AG08396 (cell line): ENCODE measurements at regions not wholly inside any gene's neighbourhood (a gene's known extent, or its start where the extent isn't known, plus 50 kb on each side); places are given as distances from the start of the nearest gene placed in this dataset.
"Not testable (repeated sequence)": the region's sequence is repeated elsewhere in the genome, so short reads cannot be mapped to it uniquely, and the experiment has no call there.

Source experiments
- DNase-seq: peaks from one replicate; pipeline ENCODE4 v3.0.0; 2012; ENCODE audit warnings: low spot score, mixed read lengths

DNA sequence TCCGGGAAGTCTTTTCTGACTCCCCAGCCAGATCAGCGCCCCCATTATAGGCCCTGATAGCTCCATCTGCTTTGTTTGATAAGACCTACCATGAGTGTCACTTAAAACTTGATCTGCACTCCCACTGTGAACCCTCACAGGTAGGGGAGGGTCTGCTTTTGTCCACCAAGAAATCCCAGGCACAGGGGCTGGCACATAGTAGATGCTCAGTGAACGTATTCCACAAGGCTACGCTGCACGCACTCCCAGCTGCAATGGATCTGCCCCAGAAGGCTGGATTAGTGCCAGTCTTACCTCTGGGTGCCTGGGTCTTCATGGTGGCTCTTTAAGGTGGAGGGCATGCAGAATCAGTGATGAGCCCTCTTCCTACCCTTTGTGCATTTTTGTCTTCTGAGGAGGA lies 447.1 kb downstream of the PTPRU start:
- DNase-seq = no peak

DNA sequence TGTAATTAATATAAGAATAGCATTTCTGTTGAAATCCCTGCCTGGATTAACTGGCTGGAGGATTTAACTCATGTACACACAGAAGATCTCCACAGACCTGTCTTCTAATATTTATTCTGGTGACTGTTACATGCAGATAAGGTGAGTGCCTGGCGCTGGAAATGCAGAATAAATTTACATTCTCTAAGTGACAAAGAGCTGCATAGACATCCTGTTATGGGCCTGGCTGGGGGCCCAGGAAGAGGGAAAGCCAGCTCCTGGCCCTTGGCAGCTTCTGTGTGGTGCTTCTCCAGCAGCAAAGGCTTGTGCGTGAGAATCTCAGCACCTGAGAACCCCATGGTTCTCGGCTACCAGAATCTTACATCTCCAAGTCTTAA lies 446.6 kb downstream of the PTPRU start:
- no peak for DNase-seq

DNA sequence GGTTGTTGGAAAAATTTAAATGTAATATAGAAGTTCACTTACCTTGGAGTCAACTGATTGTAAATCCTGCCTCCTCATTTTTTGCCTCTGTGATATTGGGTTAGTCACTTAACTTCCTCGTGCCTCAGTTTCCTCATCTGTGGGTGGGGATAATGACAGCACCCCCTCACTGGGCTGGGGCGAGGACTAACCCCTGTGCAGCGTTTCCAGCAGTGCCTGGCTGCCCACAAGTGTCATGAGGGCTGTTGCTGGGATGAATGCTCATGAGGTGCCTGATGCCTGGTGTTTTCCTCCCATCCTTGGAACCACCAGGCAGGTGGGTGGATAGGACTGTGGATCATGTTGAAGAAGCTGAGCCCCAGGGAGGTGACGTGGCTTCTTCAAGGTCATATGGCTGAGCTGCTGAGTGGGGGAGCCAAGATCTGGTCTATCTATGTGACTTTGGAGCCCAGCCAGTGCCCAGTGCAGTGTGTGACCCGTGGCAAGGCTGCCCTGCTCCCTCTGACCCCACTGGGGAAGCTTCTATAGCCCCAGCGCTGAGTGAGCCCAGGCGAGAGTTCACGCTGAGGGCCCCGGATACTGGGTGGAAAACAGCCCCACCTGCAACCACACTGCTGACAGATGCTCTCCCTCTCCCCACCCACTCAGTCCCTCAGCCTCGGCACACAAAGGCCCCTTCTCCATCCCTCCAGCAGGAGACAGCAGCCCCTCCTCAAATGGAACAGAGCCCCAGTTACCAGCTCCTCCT lies 446.0 kb downstream of the PTPRU start:
- DNase-seq = no peak

DNA sequence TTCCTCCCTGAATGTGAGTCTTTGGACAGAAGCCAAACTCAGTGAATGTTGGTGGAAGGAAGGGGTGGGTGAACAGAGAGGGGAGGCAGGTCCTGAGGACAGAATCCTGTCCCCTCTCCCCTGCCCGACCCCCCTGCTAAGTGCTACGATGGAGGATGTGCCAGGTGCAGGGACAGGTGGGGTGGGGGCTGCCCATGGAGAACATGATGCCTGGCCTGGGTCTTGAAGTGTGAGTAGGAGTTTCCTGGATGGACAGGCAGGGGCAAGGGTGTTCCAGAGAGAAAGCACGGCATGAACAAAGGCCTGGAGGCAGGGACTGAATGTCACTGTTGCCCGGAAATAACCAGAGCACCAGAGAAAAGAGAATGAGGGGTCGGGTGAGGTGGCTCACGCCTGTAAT lies 445.1 kb downstream of the PTPRU start:
- DNase-seq = not testable (repeated sequence)

DNA sequence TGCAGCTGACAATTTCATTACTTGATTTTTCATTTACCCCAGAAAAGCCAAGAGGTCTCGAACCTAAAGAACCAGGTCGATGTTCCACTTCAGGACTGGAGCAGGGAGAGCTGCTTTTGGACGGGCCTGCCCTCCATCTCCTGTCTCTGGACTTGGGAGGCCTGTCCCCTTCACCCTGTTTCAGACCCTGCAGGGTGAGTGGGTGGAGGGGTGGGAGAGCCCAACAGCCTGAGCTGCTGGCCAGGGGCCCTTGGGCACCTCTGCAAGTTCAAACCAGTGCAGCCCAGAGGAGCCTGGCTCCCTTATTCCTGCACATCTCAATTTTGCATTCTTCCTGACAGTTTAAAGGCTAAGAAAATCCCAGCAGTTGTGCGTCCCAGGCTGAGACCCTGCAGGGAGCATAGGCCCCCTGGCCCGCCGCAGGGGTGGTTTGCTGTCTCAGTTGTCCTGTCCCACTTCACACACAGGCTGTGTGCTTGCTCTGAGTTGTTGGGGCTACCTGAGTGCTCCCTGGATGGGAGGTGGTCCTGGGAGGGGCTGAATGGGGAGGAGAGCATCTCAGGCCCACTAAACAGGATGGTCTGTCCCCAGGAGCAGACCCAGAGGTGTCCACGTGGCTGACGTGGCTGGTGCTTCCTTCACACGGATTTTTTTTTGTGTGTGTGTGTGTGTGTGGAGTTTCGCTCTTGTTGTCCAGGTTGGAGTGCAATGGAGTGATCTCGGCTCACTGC lies 443.7 kb downstream of the PTPRU start:
- DNase-seq = no peak

DNA sequence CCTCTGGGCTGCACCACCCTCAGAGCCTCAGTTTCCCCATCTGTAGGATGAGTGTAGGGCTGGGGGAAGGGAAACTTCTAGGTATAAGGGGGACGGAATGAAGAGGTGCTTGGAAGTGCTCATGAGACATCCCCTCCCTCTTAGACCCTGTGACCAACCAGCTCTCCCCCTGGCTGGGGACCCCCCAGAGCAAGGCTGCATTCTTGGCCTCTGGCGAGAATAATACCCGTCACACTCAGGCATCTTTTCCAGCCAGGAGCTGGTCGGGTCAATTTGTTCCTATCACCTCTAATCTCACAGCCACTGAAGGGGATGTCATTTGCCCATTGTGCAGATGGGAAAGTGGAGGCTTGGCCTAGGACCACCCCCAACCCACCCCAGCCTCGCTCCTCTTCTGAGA lies 443.0 kb downstream of the PTPRU start:
- DNase-seq = no peak

DNA sequence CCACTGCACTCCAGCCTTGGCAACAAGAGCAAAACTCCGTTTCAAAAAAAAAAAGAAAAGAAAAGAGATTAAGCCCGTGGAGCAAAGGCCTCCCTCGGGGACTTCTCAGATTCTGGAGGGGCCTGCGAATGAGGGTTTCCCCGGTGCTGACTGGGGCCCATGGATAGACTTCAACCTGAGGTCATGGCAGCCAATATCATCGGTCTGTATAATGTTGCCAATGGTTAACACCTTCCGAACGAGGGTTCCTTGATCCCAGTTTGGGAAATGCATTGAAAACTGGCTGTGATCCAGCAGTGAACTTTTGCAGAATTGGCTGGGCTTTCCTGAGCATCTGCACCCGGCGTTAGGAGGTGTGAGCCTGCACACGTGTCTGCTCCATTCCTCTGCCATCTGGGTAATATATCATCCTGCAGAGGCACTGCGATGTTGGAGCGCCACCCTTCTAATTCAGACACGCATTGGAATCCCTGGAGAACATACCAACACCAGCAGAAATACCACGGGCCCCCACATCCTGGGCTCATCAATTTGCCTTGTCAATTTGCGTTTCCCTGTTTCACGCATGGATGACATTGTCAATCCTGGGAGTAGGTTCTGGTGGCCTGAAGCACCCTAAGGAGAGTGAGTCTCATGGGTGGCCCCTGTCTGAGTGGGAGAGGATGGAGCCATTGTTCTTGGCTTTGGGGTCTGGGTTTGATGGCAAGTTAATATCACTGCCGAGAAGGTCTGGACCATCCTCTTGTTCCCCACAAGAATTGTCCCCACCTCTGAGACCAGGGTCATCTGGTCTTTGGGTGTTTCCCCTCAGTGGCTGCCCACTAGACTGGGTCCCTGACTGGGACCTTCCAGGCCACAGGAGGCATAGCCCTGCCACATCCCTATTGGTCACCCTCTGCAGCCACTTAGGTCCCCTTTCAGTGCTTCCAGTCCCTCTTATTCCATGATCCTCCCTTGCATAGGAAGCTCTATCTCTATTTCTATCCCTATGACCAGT lies 441.0 kb downstream of the PTPRU start:
- DNase-seq = no peak

DNA sequence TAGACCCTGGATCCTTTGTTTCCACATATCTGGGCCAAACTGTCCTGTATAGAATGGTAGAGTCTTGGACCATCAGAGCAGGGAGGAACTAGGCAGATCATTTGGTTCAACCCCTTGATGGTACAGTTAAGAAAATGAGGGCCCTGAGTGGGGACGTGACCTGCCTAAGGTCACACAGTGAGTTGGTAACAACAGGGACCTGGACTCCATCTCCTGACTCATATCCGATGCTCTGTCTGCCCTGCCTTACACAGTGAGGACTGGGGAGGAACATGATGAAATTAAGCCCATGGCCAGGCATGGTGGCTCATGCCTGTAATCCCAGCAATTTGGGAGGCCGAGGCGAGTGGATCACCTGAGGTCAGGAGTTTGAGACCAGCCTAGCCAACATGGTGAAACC lies 440.2 kb downstream of the PTPRU start:
- DNase-seq = no peak

DNA sequence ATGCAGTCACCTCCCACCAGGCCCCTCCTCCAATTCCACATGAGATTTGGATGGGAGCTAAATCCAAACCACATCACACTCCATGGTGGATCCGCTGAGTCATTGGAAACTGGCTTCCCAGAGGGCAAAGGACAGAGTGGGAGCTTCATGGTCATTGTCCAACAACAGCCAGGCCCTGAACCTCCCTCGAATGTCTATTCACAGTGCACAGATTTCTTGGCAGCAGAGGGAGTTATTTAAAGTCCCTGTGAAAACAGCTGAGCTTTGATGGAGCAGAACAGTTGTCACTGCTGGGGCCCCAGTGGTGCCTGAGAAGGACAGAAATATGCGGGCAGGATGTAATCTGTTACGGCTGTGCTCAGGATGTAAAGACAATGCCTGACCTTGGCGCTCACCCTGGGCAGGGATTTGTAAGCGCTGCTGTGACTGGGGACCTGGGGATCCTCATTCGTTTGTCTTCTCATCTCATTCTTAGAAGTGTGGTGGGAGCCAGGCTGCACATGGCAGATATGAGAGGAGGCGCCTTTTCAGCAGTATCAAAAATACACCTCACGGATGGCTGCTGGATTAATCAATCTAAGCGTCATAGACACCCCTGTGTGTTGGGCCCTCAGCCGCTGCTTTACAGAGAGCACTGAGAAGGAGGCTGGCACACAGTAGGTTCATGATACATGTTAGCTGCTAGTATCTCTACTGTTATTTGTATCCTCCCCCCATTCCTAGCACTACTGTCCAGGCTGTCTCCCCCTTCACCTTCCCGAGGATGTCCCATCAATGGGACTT lies 439.4 kb downstream of the PTPRU start:
- no peak for DNase-seq

DNA sequence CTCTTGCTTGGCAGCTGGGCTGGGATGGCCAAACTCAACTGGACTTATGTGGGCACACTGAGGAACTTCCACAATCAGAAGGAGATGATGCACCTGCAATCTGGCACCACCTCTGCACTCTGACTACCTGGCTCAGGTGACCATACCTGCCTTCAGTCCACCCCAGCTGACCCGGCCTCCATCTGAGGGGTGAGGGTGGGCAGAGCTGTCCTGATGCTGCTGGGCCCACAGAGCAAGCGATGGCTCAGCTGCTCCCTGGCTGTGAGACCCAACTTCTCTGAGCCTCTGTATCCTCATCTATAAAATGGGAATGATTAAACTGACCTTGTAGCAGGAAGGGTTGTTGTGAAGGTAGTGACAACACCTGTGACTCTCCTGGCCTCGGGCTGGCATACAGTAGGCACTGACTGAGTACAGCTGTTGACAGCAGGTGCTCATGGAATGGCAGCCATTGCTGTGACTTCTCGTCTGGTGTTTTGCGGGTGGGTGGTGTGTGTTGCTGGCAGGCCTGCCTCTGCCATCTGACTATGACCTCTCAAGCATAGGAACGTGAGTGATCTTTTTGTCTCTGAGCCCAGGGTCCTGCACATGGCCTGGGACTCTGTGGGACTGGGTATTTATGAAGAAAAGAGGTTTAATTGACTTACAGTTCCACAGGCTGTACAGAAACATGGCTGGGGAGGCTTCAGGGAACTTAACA lies 438.5 kb downstream of the PTPRU start:
- DNase-seq = no peak

DNA sequence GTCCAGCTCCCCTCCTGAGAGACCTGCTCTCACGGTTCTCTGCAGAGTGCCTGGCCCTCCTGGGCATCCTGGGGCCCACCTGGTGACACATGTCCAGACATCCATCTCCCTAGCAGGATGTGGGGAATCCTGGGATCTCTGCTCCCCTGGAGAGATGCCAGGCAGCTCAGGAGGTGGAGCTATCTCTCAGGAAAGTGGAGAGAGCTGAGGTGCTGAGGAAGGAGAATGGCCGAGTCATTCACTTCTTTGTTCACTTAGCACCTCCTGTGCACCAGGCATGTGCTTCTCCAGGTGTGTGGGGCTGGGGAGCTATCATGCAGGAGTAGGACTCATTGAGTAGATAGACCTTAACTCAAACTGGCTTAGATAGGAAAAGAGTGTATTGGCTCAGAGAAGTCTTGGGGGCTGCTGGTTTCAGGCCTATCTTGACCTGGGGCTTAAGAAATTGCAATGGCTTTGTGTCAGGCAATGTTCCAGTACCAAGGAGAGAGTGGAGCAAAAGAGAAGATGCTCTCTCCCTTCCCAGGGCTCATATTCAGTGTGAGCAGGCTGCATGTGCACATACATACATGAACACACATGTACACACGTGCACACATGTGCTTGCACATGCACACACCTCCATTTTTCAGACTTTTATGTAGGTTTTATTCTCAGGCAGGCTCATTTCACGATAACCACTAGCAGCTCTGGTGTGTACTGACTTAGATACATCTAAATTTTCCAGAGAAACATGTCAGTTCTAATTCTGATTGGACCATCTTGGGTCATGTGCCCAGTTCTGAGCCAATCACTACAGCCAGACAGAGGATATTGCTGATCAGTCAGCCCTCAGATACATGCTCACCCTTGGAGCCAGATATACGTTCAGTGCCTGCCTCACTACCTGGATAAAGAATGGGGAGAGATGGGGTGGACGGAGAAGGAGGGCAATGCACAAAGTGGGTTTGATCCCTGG lies 437.6 kb downstream of the PTPRU start:
- DNase-seq = no peak

DNA sequence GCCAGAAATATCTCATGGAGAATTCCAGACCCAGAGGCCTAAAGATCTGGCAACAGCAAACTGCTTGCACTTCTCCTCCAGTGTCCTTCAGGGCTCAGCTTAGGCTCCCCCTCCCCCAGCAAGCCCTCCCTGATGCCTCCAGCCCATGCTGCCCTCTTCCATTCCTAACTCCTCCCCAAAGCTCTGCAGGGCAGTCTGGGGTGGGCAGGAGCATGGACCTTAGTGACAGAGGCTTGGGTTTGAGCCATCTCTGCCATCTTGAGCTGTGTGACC lies 436.8 kb downstream of the PTPRU start:
- no peak for DNase-seq

DNA sequence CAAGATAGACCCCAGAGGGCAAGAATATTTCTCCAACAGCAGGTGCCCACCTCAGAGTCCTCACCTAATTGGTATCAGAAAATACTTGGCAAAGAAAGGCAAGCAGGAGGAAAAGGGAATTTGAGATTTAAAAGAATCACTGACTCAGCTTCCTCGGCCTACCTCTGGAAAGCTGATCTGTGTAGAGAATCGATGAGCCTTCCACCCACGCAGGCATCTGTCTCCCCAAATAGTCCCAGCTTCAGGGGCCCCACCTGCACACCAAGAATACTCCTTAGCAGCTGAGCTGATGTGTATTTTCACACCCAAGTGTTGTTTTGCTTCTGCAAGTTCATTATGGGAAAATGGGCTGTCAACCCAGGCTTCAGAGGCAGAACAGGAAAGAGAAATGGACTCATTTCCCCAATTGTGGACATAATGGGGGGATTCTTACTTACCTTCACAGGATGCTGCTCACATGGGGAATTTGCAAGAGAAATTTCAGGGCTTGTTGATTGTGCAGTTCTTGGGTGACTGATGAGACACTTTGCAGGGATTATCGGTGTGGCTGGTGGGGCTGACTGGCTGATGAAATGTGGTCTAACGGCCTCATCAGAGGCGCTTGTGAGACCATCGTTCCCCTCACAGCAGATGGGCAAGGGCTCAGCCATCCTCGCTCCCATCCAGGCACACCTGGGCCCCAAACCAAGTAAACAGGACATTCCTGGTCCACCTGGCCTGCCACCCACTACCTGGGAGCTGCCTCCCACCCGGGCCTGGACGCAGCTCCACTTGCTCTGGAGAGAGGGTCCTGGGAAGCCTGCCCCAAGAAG lies 436.3 kb downstream of the PTPRU start:
- DNase-seq = no peak

DNA sequence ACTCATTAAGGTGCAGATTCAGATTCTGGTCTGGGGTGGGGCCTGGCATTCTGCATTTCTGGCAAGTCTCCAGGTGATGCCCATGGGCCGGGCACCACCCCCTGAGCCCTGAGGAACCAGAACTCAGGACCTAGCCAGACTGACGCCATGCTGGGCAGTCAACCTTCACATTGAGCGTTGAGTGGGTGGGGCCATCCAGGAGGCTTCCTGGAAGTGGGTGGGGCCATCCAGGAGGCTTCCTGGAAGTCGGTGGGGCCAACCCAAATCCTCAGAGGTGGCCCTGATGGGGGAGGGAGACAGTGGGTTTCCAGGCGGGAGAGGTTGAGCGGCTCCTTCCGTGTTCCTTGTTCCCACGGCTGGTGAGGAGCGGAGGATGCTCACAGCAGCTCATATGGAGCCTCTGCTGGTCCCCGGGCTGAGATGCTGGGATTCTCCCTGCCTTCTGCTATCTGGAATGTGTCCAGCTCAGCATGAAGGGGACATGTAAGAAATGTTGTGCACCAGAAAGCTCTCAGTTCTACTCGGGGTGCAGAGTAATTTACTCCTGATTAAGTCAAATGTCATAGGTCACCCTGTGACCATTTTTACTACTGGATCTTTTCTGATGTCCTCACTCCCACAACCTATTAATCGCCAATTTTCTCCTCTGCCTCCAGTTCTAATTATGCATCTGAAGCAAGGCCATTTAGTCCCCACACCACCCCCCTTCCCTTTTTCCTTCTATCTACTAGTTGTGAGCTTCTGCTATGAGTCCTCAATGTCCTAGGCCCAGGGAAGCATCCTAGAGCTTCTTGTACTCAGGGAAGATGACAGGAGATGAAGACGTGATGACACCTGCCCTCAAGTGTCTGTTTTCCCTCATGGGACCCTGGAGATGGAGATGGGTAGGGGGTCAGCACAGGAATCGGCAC lies 435.4 kb downstream of the PTPRU start:
- no peak for DNase-seq

DNA sequence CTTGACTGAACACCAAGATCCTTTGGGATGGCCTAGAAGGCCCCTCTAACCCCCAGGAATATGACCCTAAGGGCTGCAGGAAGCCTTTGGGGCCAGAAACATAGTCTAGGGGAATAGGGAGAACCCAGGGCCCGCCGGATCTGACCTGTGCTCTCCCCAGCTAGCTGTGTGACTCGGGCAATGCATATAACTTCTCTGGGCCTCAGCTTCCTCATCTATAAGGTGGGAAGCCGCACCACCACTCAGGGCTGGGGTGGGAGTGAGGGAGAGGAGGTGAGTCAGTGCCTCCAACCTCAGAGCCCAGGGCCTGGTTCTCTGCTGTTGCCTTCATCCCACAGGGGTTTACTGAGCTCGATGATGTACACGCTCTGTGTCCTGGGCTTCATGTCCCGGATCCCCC lies 434.4 kb downstream of the PTPRU start:
- no peak for DNase-seq

DNA sequence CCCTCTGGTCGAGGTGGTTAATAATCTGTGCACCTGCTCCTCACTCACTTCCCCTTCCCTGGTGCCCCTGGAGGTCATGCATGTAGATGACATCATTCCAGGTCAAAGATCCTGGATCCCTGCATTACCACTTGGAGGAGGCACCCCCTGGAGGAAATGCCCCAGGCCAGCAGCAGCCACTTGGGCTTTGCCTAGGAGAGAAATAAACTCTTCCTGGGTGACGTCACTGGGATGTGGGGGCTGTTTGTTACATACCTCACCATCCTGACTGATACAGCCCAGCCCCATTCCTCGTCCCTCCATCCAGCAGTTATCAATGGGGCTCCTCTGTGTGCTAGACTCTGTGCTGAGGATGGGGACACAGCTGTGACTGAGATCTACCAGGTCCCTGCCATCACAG lies 433.6 kb downstream of the PTPRU start:
- DNase-seq = no peak

DNA sequence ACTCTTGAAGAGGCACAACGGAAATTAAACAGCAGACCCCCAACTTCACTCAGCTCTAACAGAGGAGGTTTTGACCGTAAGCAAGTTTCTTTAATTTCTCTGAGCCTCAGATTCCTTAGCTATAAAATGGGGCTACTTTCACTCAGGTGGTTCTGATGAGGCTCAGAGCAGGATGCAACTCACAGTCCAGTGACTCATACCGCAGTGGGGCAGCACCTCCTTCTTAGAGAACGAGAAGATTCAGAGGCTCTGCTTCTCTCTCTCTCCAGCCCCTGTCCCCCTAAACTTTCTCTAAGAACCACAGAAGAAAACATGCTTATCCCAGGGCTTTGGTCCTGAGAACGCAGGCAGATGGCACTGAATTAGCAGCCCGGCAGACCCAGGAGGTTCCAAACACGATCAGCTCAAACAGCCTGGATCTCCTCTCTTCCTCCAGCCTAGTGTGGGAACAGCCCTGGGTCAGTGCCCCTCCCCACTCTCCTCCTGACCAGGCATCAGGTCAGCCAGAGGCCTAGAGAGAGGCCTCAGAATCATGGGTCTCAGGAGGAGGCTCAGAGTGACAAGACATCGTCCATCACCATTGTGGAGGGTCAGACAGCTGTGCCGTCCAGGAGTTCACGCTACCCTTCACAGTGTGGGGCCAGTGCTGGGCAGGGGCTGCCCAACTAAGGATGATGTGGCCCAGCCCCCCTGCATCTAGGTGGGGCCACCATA lies 433.0 kb downstream of the PTPRU start:
- no peak for DNase-seq
